Activated CD8-positive, alpha-beta memory T cell treated with anti-CD3 and anti-CD28 coated beads, Interleukin-2, amount 50 U/mL, for 24 hours (primary cell): ENCODE measurements at regions not wholly inside any gene's neighbourhood (a gene's known extent, or its start where the extent isn't known, plus 50 kb on each side); places are given as distances from the start of the nearest gene placed in this dataset.

Source experiments
- DNase-seq: peaks from one replicate; pipeline ENCODE4 v3.0.0-alpha.2; 2020; ENCODE audit errors: extremely low read depth

- DNase-seq, result no peak
Measured at GRCh38 chr5:91283899-91284298, 99.2 kb downstream of the ARRDC3 start.

GRCh38 chr5:91283326-91283725, 99.8 kb downstream of the ARRDC3 start:
- no peak for DNase-seq

- no peak for DNase-seq
Measured at GRCh38 chr5:91282210-91282609, 100.9 kb downstream of the ARRDC3 start.

GRCh38 chr5:91281401-91281800, 101.7 kb downstream of the ARRDC3 start:
- DNase-seq, result no peak

GRCh38 chr5:91280362-91281269, 102.5 kb downstream of the ARRDC3 start:
- DNase-seq, result peak; percentile 72

GRCh38 chr5:91277840-91278239, 105.3 kb downstream of the ARRDC3 start:
- DNase-seq, result no peak

GRCh38 chr5:91277093-91277626, 106.0 kb downstream of the ARRDC3 start:
- DNase-seq, result no peak

GRCh38 chr5:91272858-91273257, 110.3 kb downstream of the ARRDC3 start:
- DNase-seq, result no peak

GRCh38 chr5:91271999-91272398, 111.1 kb downstream of the ARRDC3 start:
- no peak for DNase-seq

GRCh38 chr5:91269198-91269597, 113.9 kb downstream of the ARRDC3 start:
- DNase-seq, result no peak

- no peak for DNase-seq
Measured at GRCh38 chr5:91266184-91266705, 116.9 kb downstream of the ARRDC3 start.

- DNase-seq, result no peak
Measured at GRCh38 chr5:91264311-91265051, 118.6 kb downstream of the ARRDC3 start.

GRCh38 chr5:91263898-91264297, 119.2 kb downstream of the ARRDC3 start:
- no peak for DNase-seq

- DNase-seq, result no peak
Measured at GRCh38 chr5:91257301-91257700, 125.8 kb downstream of the ARRDC3 start.

GRCh38 chr5:91256142-91256524, 127.0 kb downstream of the ARRDC3 start:
- DNase-seq, result no peak

- no peak for DNase-seq
Measured at GRCh38 chr5:91255396-91256141, 127.5 kb downstream of the ARRDC3 start.

GRCh38 chr5:91252916-91253315, 130.2 kb downstream of the ARRDC3 start:
- DNase-seq, result no peak

- DNase-seq, result no peak
Measured at GRCh38 chr5:91245871-91246270, 137.2 kb downstream of the ARRDC3 start.

- no peak for DNase-seq
Measured at GRCh38 chr5:91245074-91245452, 138.1 kb downstream of the ARRDC3 start.

GRCh38 chr5:91244380-91245073, 138.6 kb downstream of the ARRDC3 start:
- no peak for DNase-seq

GRCh38 chr5:91243852-91244251, 139.3 kb downstream of the ARRDC3 start:
- no peak for DNase-seq
